ENCODE measurements at regions not wholly inside any gene's neighbourhood (a gene's known extent, or its start where the extent isn't known, plus 50 kb on each side); places are given as distances from the start of the nearest gene placed in this dataset.

DNA sequence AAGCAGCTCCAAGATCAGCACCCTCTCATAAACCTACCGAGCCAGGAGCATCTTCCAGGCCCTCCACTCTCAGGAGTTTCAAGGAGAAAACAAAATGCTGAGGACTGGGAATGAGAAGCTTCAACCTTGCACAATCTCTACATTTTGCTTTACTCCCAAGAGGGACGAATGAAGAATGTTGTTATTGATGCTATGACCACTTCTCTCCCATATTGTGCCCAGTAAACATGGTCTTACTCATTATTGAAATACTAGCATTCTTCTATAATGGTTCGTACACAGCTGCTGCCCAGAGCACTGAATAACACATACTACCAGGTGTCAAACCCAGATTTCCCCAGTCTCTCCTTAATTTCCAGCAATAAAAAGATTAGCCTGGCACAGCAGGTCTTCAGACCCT, 63.4 kb upstream of the BET1 start:
- Histone ChIP-seq H3K9ac (ENCODE audit: low read length in 5 of 5) (no peak overlapping the region), H3K36me3 (ENCODE audit: control insufficient read depth in 5 of 5, insufficient read depth in 5 of 5, low read length in 5 of 5) (no peaks in the 10 kb centered on the region)

DNA sequence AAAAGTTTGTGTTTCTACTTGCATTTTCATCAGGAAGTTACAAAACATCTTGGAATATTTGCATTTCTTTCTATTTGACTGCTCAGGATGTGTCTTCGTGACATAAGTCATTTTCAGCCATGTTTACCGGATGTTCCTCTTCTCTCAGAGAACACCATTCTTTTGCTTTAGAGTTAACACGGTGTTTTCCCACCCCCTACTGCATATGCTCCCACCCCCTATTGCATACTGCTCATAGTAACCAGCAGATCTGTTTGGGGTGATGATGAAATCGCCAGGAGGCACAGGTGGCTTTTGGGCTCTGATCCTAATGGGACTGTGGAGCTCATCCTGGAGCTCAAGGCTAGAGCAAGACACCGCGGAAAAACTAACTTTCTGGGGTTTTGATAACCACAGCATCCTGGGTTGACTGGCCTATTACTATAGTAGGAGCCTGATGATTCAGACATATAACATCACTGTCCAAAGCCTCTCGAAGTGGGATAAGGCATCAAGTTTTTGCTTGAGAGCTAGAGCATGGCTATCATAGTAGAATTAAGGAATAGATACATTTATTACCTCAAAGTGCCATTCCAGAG, 65.1 kb upstream of the BET1 start:
- Histone ChIP-seq H3K36me3 (ENCODE audit: control insufficient read depth in 5 of 5, insufficient read depth in 5 of 5, low read length in 5 of 5) (no peaks in the 10 kb centered on the region), H3K4me3 (ENCODE audit: low read depth in 1 of 5, low read length in 5 of 5) (no peak overlapping the region), H3K27me3 (ENCODE audit: control insufficient read depth in 5 of 5, insufficient read depth in 4 of 5, low read length in 5 of 5) (no peaks in the 10 kb centered on the region), H3K27ac (ENCODE audit: low read depth, low read length) (no peak overlapping the region), H3K9ac (ENCODE audit: low read length in 5 of 5) (no peak overlapping the region), H3K9me3 (ENCODE audit: control insufficient read depth in 5 of 5, low read length in 5 of 5) (no peaks in the 10 kb centered on the region), H3K4me1 (ENCODE audit: control insufficient read depth in 5 of 5, insufficient read depth in 5 of 5, low read length in 5 of 5) (no peaks in the 10 kb centered on the region)

More for the DNA sequence above, 63.4 kb upstream of the BET1 start:
- no peaks in the 10 kb centered on the region for H3K27me3 ChIP-seq (ENCODE audit: control insufficient read depth in 5 of 5, insufficient read depth in 4 of 5, low read length in 5 of 5)
- no peaks in the 10 kb centered on the region for H3K4me1 ChIP-seq (ENCODE audit: control insufficient read depth in 5 of 5, insufficient read depth in 5 of 5, low read length in 5 of 5)
- no peak overlapping the region for H3K4me3 ChIP-seq (ENCODE audit: low read depth in 1 of 5, low read length in 5 of 5)
- no peaks in the 10 kb centered on the region for H3K9me3 ChIP-seq (ENCODE audit: control insufficient read depth in 5 of 5, low read length in 5 of 5)
- no peak overlapping the region for H3K27ac ChIP-seq (ENCODE audit: low read depth, low read length)

DNA sequence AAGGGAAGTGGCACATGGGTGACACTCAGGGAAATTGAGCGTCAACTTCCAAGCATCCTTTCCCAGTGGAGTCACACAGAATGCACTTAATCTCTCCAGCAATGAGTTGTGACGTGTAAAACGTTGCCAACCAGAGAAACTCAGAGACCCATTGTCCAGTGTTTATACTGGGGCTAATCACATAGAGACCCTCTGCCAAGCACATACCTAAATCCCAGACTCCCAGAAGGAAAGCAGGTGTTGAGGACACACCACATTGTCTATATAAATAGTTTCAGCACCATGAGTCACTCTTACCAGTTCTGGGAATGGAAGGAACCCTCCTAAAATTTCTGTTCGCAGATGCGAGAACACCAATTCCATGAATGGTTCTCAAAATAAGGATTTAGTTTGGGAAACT, 76.4 kb upstream of the BET1 start:
- Histone ChIP-seq H3K4me1 (ENCODE audit: control insufficient read depth in 5 of 5, insufficient read depth in 5 of 5, low read length in 5 of 5) (no peaks in the 10 kb centered on the region), H3K36me3 (ENCODE audit: control insufficient read depth in 5 of 5, insufficient read depth in 5 of 5, low read length in 5 of 5) (no peaks in the 10 kb centered on the region), H3K4me3 (ENCODE audit: low read depth in 1 of 5, low read length in 5 of 5) (no peak overlapping the region), H3K9ac (ENCODE audit: low read length in 5 of 5) (no peak overlapping the region), H3K27me3 (ENCODE audit: control insufficient read depth in 5 of 5, insufficient read depth in 4 of 5, low read length in 5 of 5) (no peaks in the 10 kb centered on the region), H3K9me3 (ENCODE audit: control insufficient read depth in 5 of 5, low read length in 5 of 5) (no peaks in the 10 kb centered on the region), H3K27ac (ENCODE audit: low read depth, low read length) (no peak overlapping the region)

DNA sequence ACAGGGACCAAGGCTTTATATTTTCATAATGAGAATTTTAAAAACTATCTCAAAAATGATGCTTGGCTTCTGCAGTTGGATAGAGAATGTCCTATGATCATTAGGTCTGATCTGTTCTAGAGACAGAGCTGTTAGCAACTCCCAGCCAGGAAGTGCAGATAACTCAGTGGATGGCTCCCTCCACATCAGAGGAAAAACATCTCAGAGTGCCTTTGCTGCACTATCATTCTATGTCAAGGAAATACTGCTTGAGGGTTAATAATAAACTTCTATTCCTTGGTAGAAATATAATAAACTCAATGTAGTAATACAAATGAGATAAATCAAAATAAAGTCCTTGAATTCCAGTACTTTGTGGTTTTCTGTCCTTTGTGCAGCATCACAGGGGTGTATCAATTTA, 78.0 kb upstream of the BET1 start:
- Histone ChIP-seq H3K4me3 (ENCODE audit: low read depth in 1 of 5, low read length in 5 of 5) (no peak overlapping the region), H3K9me3 (ENCODE audit: control insufficient read depth in 5 of 5, low read length in 5 of 5) (no peaks in the 10 kb centered on the region), H3K9ac (ENCODE audit: low read length in 5 of 5) (no peak overlapping the region), H3K27ac (ENCODE audit: low read depth, low read length) (no peak overlapping the region), H3K36me3 (ENCODE audit: control insufficient read depth in 5 of 5, insufficient read depth in 5 of 5, low read length in 5 of 5) (no peaks in the 10 kb centered on the region), H3K27me3 (ENCODE audit: control insufficient read depth in 5 of 5, insufficient read depth in 4 of 5, low read length in 5 of 5) (no peaks in the 10 kb centered on the region), H3K4me1 (ENCODE audit: control insufficient read depth in 5 of 5, insufficient read depth in 5 of 5, low read length in 5 of 5) (no peaks in the 10 kb centered on the region)

DNA sequence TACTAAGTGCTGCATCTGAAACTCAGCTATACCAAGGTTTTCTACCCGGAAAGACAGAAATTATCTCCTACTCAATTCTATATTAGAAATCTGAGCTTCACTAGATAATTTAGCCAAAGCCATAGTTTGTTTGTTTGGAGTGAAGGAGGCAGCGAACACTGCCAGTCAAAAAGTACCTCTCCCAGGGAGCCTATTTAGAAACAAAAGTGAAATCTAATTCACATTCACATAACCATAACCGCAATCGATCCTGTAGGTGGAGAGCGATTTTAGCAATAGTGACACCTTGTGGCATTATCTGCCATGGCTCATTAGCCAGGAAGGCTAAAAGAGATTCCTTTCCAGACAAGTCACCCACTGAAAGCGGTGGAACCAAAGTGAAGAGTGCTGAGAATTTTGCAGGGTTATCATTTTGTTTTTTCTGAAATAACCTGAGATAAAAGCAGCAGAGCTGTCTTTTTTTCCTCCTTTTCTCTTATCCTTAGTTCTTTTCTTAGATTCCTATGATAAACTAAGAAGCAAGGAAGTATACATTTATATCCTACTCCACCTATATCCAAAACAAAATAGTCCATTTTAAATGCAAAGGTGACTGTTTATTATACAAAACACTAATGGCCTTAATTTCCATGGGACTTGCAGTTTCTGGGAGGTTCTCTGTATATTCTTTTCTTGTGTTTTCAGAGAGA, 83.7 kb upstream of the BET1 start:
- Histone ChIP-seq H3K27me3 (ENCODE audit: control insufficient read depth in 5 of 5, insufficient read depth in 4 of 5, low read length in 5 of 5) (no peaks in the 10 kb centered on the region), H3K4me1 (ENCODE audit: control insufficient read depth in 5 of 5, insufficient read depth in 5 of 5, low read length in 5 of 5) (peaks cover 0 to 13% (median 8%) of the 10 kb centered on the region in 5 donors), H3K27ac (ENCODE audit: low read depth, low read length) (no peak overlapping the region), H3K9me3 (ENCODE audit: control insufficient read depth in 5 of 5, low read length in 5 of 5) (no peaks in the 10 kb centered on the region), H3K9ac (ENCODE audit: low read length in 5 of 5) (peak overlapping the region in 4 of 5 donors; percentile 3 to 40 (median 34)), H3K4me3 (ENCODE audit: low read depth in 1 of 5, low read length in 5 of 5) (peak overlapping the region; percentile 23 to 57 (median 55)), H3K36me3 (ENCODE audit: control insufficient read depth in 5 of 5, insufficient read depth in 5 of 5, low read length in 5 of 5) (no peaks in the 10 kb centered on the region)

DNA sequence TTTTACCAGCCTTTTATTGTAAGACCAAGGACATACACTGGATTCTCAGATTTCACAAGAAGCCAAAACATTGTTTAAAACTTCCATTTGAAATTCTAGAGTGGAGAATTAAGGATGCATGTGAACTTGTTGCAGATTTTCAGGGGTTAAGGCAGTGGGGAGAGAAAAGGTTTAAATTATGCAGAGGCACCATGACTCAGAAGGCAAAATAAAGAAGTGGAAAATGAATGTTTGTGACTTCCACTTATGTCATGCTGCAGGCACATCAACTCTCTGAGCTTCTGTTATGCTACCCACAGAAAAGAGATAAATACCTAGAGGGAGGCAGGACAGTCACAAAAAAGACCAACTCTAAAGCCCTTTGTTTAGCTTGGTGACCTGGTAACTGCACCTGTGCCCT, 84.4 kb upstream of the BET1 start:
- H3K4me3 ChIP-seq (ENCODE audit: low read depth in 1 of 5, low read length in 5 of 5), result no peak overlapping the region
- no peaks in the 10 kb centered on the region for H3K9me3 ChIP-seq (ENCODE audit: control insufficient read depth in 5 of 5, low read length in 5 of 5)
- no peaks in the 10 kb centered on the region for H3K36me3 ChIP-seq (ENCODE audit: control insufficient read depth in 5 of 5, insufficient read depth in 5 of 5, low read length in 5 of 5)
- H3K9ac ChIP-seq (ENCODE audit: low read length in 5 of 5), result no peak overlapping the region
- no peak overlapping the region for H3K27ac ChIP-seq (ENCODE audit: low read depth, low read length)
- H3K4me1 ChIP-seq (ENCODE audit: control insufficient read depth in 5 of 5, insufficient read depth in 5 of 5, low read length in 5 of 5), result peaks cover 0 to 13% (median 8%) of the 10 kb centered on the region in 5 donors
- H3K27me3 ChIP-seq (ENCODE audit: control insufficient read depth in 5 of 5, insufficient read depth in 4 of 5, low read length in 5 of 5), result no peaks in the 10 kb centered on the region

DNA sequence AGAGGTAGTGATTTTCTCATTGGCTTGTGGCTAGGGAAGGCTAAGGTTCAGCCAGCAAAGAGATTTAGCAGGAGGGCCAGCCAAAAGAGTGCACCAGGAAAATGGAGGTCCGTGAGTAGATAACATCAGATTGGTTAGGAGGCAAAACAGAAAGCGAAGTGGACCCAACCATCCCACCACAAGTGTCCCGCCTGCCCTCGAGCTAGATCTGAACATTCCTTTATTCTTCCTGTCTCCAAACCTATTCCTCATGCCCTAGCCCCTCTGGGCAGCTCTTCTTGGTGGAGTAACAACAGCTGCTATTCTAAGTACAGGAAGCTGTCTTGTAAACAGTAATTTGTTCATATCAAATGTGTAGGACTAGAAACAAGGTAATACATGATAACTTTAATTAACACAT, 85.7 kb upstream of the BET1 start:
- Histone ChIP-seq H3K36me3 (ENCODE audit: control insufficient read depth in 5 of 5, insufficient read depth in 5 of 5, low read length in 5 of 5) (no peaks in the 10 kb centered on the region), H3K9ac (ENCODE audit: low read length in 5 of 5) (no peak overlapping the region), H3K9me3 (ENCODE audit: control insufficient read depth in 5 of 5, low read length in 5 of 5) (no peaks in the 10 kb centered on the region), H3K27ac (ENCODE audit: low read depth, low read length) (no peak overlapping the region), H3K4me1 (ENCODE audit: control insufficient read depth in 5 of 5, insufficient read depth in 5 of 5, low read length in 5 of 5) (peaks cover 0 to 13% (median 8%) of the 10 kb centered on the region in 5 donors), H3K4me3 (ENCODE audit: low read depth in 1 of 5, low read length in 5 of 5) (no peak overlapping the region), H3K27me3 (ENCODE audit: control insufficient read depth in 5 of 5, insufficient read depth in 4 of 5, low read length in 5 of 5) (no peaks in the 10 kb centered on the region)

DNA sequence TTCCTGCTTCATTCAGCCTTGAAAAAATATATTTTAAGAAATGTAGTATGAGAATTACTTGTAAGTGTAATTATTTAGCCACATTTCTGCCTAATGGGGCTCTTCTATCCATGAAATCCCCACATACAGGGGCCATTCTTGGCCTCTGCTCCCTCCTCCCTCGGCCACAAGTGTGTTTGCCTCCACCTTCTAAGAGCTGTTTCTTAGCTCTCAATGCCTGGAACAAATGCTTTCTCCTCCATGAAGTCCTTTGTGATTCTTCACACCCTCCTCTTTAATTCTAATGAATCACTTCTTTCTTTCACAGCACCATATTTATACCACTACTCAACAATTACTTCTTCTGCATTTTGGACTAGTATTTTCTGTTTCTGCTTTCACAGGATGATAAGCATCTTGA, 88.8 kb upstream of the BET1 start:
- Histone ChIP-seq H3K36me3 (ENCODE audit: control insufficient read depth in 5 of 5, insufficient read depth in 5 of 5, low read length in 5 of 5) (no peaks in the 10 kb centered on the region), H3K27me3 (ENCODE audit: control insufficient read depth in 5 of 5, insufficient read depth in 4 of 5, low read length in 5 of 5) (no peaks in the 10 kb centered on the region), H3K9me3 (ENCODE audit: control insufficient read depth in 5 of 5, low read length in 5 of 5) (no peaks in the 10 kb centered on the region), H3K4me3 (ENCODE audit: low read depth in 1 of 5, low read length in 5 of 5) (no peak overlapping the region), H3K4me1 (ENCODE audit: control insufficient read depth in 5 of 5, insufficient read depth in 5 of 5, low read length in 5 of 5) (peaks cover 0 to 8% (median under 1%) of the 10 kb centered on the region in 5 donors), H3K9ac (ENCODE audit: low read length in 5 of 5) (no peak overlapping the region), H3K27ac (ENCODE audit: low read depth, low read length) (no peak overlapping the region)

DNA sequence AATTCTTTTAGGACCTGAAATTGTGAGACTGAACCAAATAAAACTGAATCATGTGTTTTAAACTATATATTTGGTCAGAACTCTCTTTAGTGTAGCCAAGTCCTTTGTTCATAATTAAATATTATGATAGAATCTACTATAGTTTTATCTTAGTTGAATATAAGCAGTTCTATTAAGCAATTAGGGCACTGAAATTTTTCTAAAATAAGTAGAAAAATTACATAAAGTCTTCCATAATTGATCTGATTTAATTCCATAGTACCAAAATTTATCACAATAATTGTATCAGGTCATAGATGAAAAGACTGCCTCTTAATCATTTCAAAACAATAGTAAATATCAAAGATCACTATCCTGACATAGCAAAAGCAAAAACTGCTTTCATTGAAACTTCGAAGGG, 90.1 kb upstream of the BET1 start:
- H3K9me3 ChIP-seq (ENCODE audit: control insufficient read depth in 5 of 5, low read length in 5 of 5), result no peaks in the 10 kb centered on the region
- no peak overlapping the region for H3K9ac ChIP-seq (ENCODE audit: low read length in 5 of 5)
- no peaks in the 10 kb centered on the region for H3K27me3 ChIP-seq (ENCODE audit: control insufficient read depth in 5 of 5, insufficient read depth in 4 of 5, low read length in 5 of 5)
- no peaks in the 10 kb centered on the region for H3K36me3 ChIP-seq (ENCODE audit: control insufficient read depth in 5 of 5, insufficient read depth in 5 of 5, low read length in 5 of 5)
- H3K27ac ChIP-seq (ENCODE audit: low read depth, low read length), result no peak overlapping the region
- no peak overlapping the region for H3K4me3 ChIP-seq (ENCODE audit: low read depth in 1 of 5, low read length in 5 of 5)
- H3K4me1 ChIP-seq (ENCODE audit: control insufficient read depth in 5 of 5, insufficient read depth in 5 of 5, low read length in 5 of 5), result no peaks in the 10 kb centered on the region

DNA sequence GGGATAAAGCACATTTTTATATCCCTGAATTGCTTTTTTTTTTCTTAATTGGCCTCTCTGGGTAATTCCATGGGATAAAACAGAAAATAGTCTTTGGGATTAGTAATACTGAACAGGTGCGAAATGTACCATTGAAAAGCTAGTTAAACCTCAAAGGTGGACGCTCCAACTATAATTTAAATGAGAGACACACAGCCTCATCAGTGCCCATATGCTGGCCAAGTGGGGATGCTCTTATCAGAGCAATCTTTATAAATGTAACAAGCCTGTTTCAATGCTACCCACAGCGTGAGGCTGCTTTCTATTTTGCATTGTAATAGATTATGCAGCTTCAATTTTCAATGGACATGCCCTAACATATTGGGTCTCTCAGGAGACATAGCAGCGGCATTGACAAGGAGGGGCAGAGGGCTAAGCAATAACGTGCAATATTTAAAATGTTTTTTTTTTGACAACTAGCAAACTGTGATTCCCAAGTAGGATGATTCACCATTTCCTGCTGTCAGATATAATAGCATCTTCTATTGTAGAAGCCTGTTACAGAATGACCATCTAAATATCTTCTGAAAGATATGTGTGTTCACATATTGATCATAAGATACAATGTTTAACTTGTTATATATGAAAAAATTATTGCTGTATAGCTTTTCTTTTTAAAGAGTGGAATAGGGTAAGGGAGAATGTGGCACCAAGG, 91.3 kb upstream of the BET1 start:
- Histone ChIP-seq H3K4me3 (ENCODE audit: low read depth in 1 of 5, low read length in 5 of 5) (no peak overlapping the region), H3K9me3 (ENCODE audit: control insufficient read depth in 5 of 5, low read length in 5 of 5) (no peaks in the 10 kb centered on the region), H3K27me3 (ENCODE audit: control insufficient read depth in 5 of 5, insufficient read depth in 4 of 5, low read length in 5 of 5) (no peaks in the 10 kb centered on the region), H3K9ac (ENCODE audit: low read length in 5 of 5) (no peak overlapping the region), H3K4me1 (ENCODE audit: control insufficient read depth in 5 of 5, insufficient read depth in 5 of 5, low read length in 5 of 5) (no peaks in the 10 kb centered on the region), H3K36me3 (ENCODE audit: control insufficient read depth in 5 of 5, insufficient read depth in 5 of 5, low read length in 5 of 5) (no peaks in the 10 kb centered on the region), H3K27ac (ENCODE audit: low read depth, low read length) (no peak overlapping the region)

Data from subcutaneous abdominal adipose tissue (tissue), 5 donors.